Lung (tissue), 11 donors: ENCODE measurements at regions not wholly inside any gene's neighbourhood (a gene's known extent, or its start where the extent isn't known, plus 50 kb on each side); places are given as distances from the start of the nearest gene placed in this dataset.

Experiments
- ATAC-seq: fragments of 200-7000 bp; cut with Tn5 transposase; one replicate; pipeline ENCODE4 v1.9.1; 2020; ENCODE audit warnings: moderate number of reproducible peaks; ENCODE audit not compliant: insufficient read depth, low FRiP score
- DNase-seq, 3 donors: peaks; one replicate each; pipeline ENCODE4 v3.0.0-alpha.2; 2013 to 2017
- H3K27ac ChIP-seq, 2 donors: one replicate each; pipeline ENCODE4 v1.5.1; 2013; ENCODE audit warnings: mild to moderate bottlenecking in 2 of 2, moderate library complexity in 2 of 2, control low read depth in 1 of 2, inconsistent platforms in 1 of 2, low read depth in 1 of 2, low read length in 1 of 2
- H3K27me3 ChIP-seq, 3 donors: one replicate each; pipeline ENCODE4 v1.5.1; 2013; ENCODE audit warnings: low read length in 2 of 3; ENCODE audit not compliant: control insufficient read depth in 3 of 3, insufficient read depth in 3 of 3
- H3K36me3 ChIP-seq, 4 donors: one replicate each; pipeline ENCODE4 v1.5.1; 2013; ENCODE audit warnings: low read length in 4 of 4, mild to moderate bottlenecking in 1 of 4, moderate library complexity in 1 of 4; ENCODE audit not compliant: control insufficient read depth in 4 of 4, insufficient read depth in 4 of 4
- H3K4me1 ChIP-seq, 5 donors: one replicate each; pipeline ENCODE4 v1.5.1; 2013; ENCODE audit warnings: low read length in 5 of 5, mild to moderate bottlenecking in 2 of 5, moderate library complexity in 1 of 5; ENCODE audit not compliant: control insufficient read depth in 5 of 5, insufficient read depth in 5 of 5
- H3K4me3 ChIP-seq: one replicate; pipeline ENCODE4 v1.5.1; 2013; ENCODE audit warnings: mild to moderate bottlenecking, control low read depth, moderate library complexity
- H3K9ac ChIP-seq, 2 donors: one replicate each; pipeline ENCODE4 v1.5.1; 2013; ENCODE audit warnings: low read length in 2 of 2, control low read depth in 1 of 2; ENCODE audit not compliant: insufficient read depth in 1 of 2
- H3K9me3 ChIP-seq, 4 donors: one replicate each; pipeline ENCODE4 v1.5.1; 2013; ENCODE audit warnings: low read length in 3 of 4, mild to moderate bottlenecking in 1 of 4, moderate library complexity in 1 of 4; ENCODE audit not compliant: control insufficient read depth in 4 of 4, insufficient read depth in 3 of 4
- WGBS, 2 donors: extraction: QIAGEN DNeasy Blood & Tissue Kit; methylation state at CpG; one replicate each; pipeline ENCODE4 v1.1.7; 2013; 5-methylcytosine and 5-hydroxymethylcytosine counted together
- TF ChIP-seq, protein P1 (sequence below): IDR thresholded peaks from 2 replicates; pipeline ENCODE4 v1.5.1; 2012; ENCODE audit warnings: mild to moderate bottlenecking; ENCODE audit errors: control extremely low read depth, extremely low read depth
- donor health status: control.
- donor health status: control.
- donor health status: Bipolar disorder and iron deficiency.
- donor health status: healthy.
- donor health status: DM: yes; HTN: yes; CAD: no.

DNA sequence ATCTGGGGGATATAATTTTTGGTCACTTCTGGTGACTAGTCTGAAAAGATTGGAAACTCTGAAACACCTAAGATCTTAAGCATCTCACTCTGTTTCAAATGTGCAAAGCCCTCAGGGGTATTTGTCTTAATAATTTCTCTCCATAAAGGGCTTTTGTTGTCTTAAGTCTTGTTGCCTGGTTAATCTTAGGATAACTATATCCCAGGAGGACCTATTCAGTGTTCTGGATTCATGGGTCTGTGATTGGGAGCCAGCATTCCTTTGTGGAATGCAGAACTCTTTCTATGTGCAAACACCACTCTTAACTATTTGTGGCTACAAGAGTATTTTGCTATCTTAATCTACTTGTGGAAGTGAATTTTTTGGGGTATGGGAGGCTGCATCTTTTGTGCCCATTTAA, 1573.0 kb upstream of the PRMT6 start:
- no peaks in the 10 kb centered on the region for H3K9me3 ChIP-seq
- TF ChIP-seq, protein P1, sequence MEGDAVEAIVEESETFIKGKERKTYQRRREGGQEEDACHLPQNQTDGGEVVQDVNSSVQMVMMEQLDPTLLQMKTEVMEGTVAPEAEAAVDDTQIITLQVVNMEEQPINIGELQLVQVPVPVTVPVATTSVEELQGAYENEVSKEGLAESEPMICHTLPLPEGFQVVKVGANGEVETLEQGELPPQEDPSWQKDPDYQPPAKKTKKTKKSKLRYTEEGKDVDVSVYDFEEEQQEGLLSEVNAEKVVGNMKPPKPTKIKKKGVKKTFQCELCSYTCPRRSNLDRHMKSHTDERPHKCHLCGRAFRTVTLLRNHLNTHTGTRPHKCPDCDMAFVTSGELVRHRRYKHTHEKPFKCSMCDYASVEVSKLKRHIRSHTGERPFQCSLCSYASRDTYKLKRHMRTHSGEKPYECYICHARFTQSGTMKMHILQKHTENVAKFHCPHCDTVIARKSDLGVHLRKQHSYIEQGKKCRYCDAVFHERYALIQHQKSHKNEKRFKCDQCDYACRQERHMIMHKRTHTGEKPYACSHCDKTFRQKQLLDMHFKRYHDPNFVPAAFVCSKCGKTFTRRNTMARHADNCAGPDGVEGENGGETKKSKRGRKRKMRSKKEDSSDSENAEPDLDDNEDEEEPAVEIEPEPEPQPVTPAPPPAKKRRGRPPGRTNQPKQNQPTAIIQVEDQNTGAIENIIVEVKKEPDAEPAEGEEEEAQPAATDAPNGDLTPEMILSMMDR = no peak

GRCh38 chr1:105485207-105485606, 1571.3 kb upstream of the PRMT6 start:
- no peak overlapping the region for H3K4me3 ChIP-seq
- TF ChIP-seq, protein P1 = no peak
- no peak overlapping the region for H3K9ac ChIP-seq
- H3K36me3 ChIP-seq = no peaks in the 10 kb centered on the region
- no peak for DNase-seq
- H3K27me3 ChIP-seq = no peaks in the 10 kb centered on the region
- 90 to 95% methylated on average over 2 of the region's 2 CpGs for WGBS, 2 donors
- no peaks in the 10 kb centered on the region for H3K4me1 ChIP-seq
- no peak overlapping the region for H3K27ac ChIP-seq
- H3K9me3 ChIP-seq = no peaks in the 10 kb centered on the region
- no peak for ATAC-seq

More for the DNA sequence above, 1573.0 kb upstream of the PRMT6 start:
- Histone ChIP-seq H3K9ac (no peak overlapping the region), H3K4me1 (no peaks in the 10 kb centered on the region), H3K27me3 (no peaks in the 10 kb centered on the region), H3K36me3 (no peaks in the 10 kb centered on the region), H3K27ac (no peak overlapping the region), H3K4me3 (no peak overlapping the region)
- ATAC-seq (no peak), DNase-seq (no peak)

GRCh38 chr1:105492921-105493320, 1563.6 kb upstream of the PRMT6 start:
- DNase-seq (no peak), ATAC-seq (no peak)
- H3K9me3 ChIP-seq = peaks cover 0 to 3% (median 0%) of the 10 kb centered on the region in 4 donors
- H3K4me3 ChIP-seq = no peak overlapping the region
- TF ChIP-seq, protein P1 = no peak
- H3K9ac ChIP-seq = no peak overlapping the region
- WGBS, 2 donors = 70 to 83% methylated on average over 4 of the region's 4 CpGs
- H3K27me3 ChIP-seq = no peaks in the 10 kb centered on the region
- H3K36me3 ChIP-seq = no peaks in the 10 kb centered on the region
- no peak overlapping the region for H3K27ac ChIP-seq
- H3K4me1 ChIP-seq = no peaks in the 10 kb centered on the region

DNA sequence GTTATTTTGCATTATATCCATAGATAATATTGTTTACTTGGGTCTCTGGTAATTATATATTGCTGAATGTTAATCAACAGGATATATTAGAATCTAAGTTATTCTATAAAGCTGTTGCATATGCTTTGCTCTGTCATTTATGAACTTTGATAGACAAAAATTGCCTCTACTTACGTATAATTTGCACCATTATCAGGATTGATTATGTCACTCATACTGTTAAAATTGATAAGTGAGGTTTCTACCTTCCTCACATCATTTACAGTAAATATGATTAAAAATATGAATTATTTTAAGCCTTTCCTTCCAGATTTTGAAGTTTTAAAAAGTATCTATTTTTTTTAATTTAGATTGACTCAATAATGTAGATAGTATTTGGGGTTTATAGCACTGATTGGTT, 1540.4 kb upstream of the PRMT6 start:
- no peak for ATAC-seq
- TF ChIP-seq, protein P1 = no peak
- Histone ChIP-seq H3K27me3 (no peaks in the 10 kb centered on the region), H3K27ac (no peak overlapping the region), H3K36me3 (no peaks in the 10 kb centered on the region), H3K9ac (no peak overlapping the region), H3K4me1 (no peaks in the 10 kb centered on the region), H3K9me3 (no peaks in the 10 kb centered on the region), H3K4me3 (no peak overlapping the region)
- DNase-seq = no peak
- WGBS, 2 donors = 41 to 88% methylated on average over 1 of the region's 1 CpG
